Kasumi-1 (cell line): ENCODE measurements at regions not wholly inside any gene's neighbourhood (a gene's known extent, or its start where the extent isn't known, plus 50 kb on each side); places are given as distances from the start of the nearest gene placed in this dataset.
"Not testable (repeated sequence)": the region's sequence is repeated elsewhere in the genome, so short reads cannot be mapped to it uniquely, and the experiment has no call there.

ENCODE experiments used
- DNase-seq, 2 experiments: peaks; one replicate each; lab custom pipeline; 2025; lab: John Stamatoyannopoulos, UW

GRCh38 chr16:27600381-27600780 lies 50.4 kb downstream of the KATNIP start:
- DNase-seq = no peak

GRCh38 chr16:27602103-27602502 lies 52.2 kb downstream of the KATNIP start:
- no peak for DNase-seq

- peak; percentile 16 to 31 for DNase-seq
These were observed 55.7 kb downstream of the KATNIP start for GRCh38 chr16:27605500-27606106.

- DNase-seq = no peak
These were observed 61.4 kb downstream of the KATNIP start for GRCh38 chr16:27611340-27611739.

GRCh38 chr16:27613238-27613791 lies 63.4 kb downstream of the KATNIP start:
- no peak for DNase-seq

- no peak for DNase-seq
These were observed 67.7 kb downstream of the KATNIP start for GRCh38 chr16:27617665-27618064.

- DNase-seq = no peak
These were observed 68.2 kb downstream of the KATNIP start for GRCh38 chr16:27618165-27618564.

GRCh38 chr16:27618606-27619327 lies 68.8 kb downstream of the KATNIP start:
- no peak for DNase-seq

- no peak for DNase-seq
These were observed 70.6 kb downstream of the KATNIP start for GRCh38 chr16:27620541-27620940.

- no peak for DNase-seq
These were observed 74.5 kb downstream of the KATNIP start for GRCh38 chr16:27624154-27625049.

GRCh38 chr16:27625050-27625697 lies 75.2 kb downstream of the KATNIP start:
- DNase-seq = no peak

- no peak for DNase-seq
These were observed 77.2 kb downstream of the KATNIP start for GRCh38 chr16:27627136-27627535.

GRCh38 chr16:27628241-27628942 lies 78.4 kb downstream of the KATNIP start:
- DNase-seq = no peak

GRCh38 chr16:27628943-27629462 lies 79.1 kb downstream of the KATNIP start:
- DNase-seq = not testable (repeated sequence)

GRCh38 chr16:27632216-27632615 lies 82.3 kb downstream of the KATNIP start:
- no peak for DNase-seq

GRCh38 chr16:27633221-27633620 lies 83.3 kb downstream of the KATNIP start:
- DNase-seq = no peak

- no peak for DNase-seq
These were observed 83.8 kb downstream of the KATNIP start for GRCh38 chr16:27633721-27634120.

GRCh38 chr16:27634779-27635178 lies 84.8 kb downstream of the KATNIP start:
- no peak for DNase-seq

GRCh38 chr16:27636453-27637240 lies 86.7 kb downstream of the KATNIP start:
- DNase-seq = no peak
